HEK293 (cell line): ENCODE measurements at regions not wholly inside any gene's neighbourhood (a gene's known extent, or its start where the extent isn't known, plus 50 kb on each side); places are given as distances from the start of the nearest gene placed in this dataset.

Experiments
- ZBTB1 ChIP-seq: fragments of 450-650 bp; formaldehyde crosslinking; IDR thresholded peaks from 2 replicates; pipeline ENCODE4 v1.5.1; 2016; ENCODE audit warnings: missing biosample characterization, missing genetic modification characterization
- ZNF121 ChIP-seq: fragments of 450-650 bp; formaldehyde crosslinking; IDR thresholded peaks from 2 replicates; pipeline ENCODE4 v1.5.1; 2016; ENCODE audit warnings: missing biosample characterization, missing genetic modification characterization
- ZNF138 ChIP-seq: fragments of 450-650 bp; formaldehyde crosslinking; IDR thresholded peaks from 2 replicates; pipeline ENCODE4 v1.5.1; 2016; ENCODE audit warnings: missing biosample characterization, missing genetic modification characterization, borderline replicate concordance
- ZNF311 ChIP-seq: fragments of 450-650 bp; formaldehyde crosslinking; IDR thresholded peaks from 2 replicates; pipeline ENCODE4 v1.5.1; 2017; ENCODE audit warnings: missing biosample characterization, missing genetic modification characterization, borderline replicate concordance
- ZNF37A ChIP-seq: fragments of 450-650 bp; IDR thresholded peaks from 2 replicates; pipeline ENCODE4 v1.5.1; 2018; ENCODE audit warnings: missing biosample characterization, missing genetic modification characterization
- ZNF629 ChIP-seq: fragments of 450-650 bp; formaldehyde crosslinking; IDR thresholded peaks from 2 replicates; pipeline ENCODE4 v1.5.1; 2017; ENCODE audit warnings: missing biosample characterization, missing genetic modification characterization
- TF ChIP-seq, protein P1 (sequence below): fragments of 450-650 bp; formaldehyde crosslinking; IDR thresholded peaks from 2 replicates; pipeline ENCODE4 v1.5.1; 2016; ENCODE audit warnings: missing biosample characterization, missing genetic modification characterization

DNA sequence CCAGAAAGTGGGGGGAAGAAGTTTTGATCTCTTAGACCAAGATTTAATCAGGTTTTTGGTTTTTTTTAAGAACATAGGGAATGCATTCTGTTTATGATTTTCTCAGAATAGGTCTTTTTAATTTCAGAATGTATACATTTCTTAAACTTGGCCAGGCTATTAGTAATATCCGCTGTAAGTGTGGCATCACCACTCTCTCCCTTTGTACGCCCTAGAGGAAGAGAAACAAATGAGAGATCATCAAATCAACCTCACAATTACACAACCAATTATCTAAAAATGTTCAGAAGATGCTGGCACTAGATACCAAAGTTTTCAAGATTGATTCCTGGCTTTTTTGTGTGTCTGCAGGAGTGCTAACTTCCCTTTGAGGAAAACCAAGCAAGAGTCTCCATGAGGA lies 70.0 kb downstream of the KLF6 start:
- TF ChIP-seq ZNF138 (tag by site-specific recombination) (no peak), ZBTB1 (tag by site-specific recombination) (no peak), ZNF121 (tag by site-specific recombination) (no peak), ZNF311 (tag by site-specific recombination) (no peak), ZNF629 (tag by site-specific recombination) (no peak), ZNF37A (tag by site-specific recombination) (no peak)
- TF ChIP-seq, protein P1, sequence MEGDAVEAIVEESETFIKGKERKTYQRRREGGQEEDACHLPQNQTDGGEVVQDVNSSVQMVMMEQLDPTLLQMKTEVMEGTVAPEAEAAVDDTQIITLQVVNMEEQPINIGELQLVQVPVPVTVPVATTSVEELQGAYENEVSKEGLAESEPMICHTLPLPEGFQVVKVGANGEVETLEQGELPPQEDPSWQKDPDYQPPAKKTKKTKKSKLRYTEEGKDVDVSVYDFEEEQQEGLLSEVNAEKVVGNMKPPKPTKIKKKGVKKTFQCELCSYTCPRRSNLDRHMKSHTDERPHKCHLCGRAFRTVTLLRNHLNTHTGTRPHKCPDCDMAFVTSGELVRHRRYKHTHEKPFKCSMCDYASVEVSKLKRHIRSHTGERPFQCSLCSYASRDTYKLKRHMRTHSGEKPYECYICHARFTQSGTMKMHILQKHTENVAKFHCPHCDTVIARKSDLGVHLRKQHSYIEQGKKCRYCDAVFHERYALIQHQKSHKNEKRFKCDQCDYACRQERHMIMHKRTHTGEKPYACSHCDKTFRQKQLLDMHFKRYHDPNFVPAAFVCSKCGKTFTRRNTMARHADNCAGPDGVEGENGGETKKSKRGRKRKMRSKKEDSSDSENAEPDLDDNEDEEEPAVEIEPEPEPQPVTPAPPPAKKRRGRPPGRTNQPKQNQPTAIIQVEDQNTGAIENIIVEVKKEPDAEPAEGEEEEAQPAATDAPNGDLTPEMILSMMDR (tag by site-specific recombination): no peak
